ENCODE measurements at regions not wholly inside any gene's neighbourhood (a gene's known extent, or its start where the extent isn't known, plus 50 kb on each side); places are given as distances from the start of the nearest gene placed in this dataset.

DNA sequence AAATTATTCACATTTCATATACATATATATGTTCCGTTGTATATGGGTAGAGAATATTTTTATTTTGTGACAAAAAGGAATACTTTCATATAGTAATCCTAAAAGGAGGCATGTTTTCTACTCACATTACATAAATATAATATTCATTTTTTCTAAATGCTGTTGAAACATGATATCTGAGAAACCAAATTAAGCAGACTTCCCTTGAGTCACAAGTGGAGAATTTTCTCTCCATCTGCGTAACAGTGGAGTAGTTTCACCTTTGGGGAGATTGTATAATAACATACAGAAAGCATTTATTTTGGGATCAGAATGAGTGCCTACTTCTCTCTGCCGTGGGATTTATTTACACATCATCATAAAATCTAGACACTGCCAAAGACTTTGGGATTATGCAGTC lies 849.8 kb downstream of the NSUN3 start:
- no peaks in the 10 kb centered on the region; the same call in 2 of the 3 replicates for H3K4me1 Mint-ChIP-seq
- Histone ChIP-seq H3K4me1 (ENCODE audit: insufficient read depth) (no peaks in the 10 kb centered on the region), H3K4me2 (no peak overlapping the region), H3K9me2 (ENCODE audit: insufficient read depth) (no peaks in the 10 kb centered on the region), H3F3A (replicated peaks; ENCODE audit: low read depth) (no peaks in the 10 kb centered on the region), H3K4me3 (no peak overlapping the region), H3K79me2 (replicated peaks; ENCODE audit: insufficient read depth) (no peaks in the 10 kb centered on the region), H2AFZ (no peak overlapping the region), H3K36me3 (ENCODE audit: insufficient read depth) (no peaks in the 10 kb centered on the region), H4K20me1 (replicated peaks; ENCODE audit: insufficient read depth) (no peaks in the 10 kb centered on the region), H3K27me3 (ENCODE audit: insufficient read depth) (no peaks in the 10 kb centered on the region), H3K27ac (ENCODE audit: low read depth) (no peak overlapping the region)
- no peak for ATAC-seq
- TF ChIP-seq, protein P1, sequence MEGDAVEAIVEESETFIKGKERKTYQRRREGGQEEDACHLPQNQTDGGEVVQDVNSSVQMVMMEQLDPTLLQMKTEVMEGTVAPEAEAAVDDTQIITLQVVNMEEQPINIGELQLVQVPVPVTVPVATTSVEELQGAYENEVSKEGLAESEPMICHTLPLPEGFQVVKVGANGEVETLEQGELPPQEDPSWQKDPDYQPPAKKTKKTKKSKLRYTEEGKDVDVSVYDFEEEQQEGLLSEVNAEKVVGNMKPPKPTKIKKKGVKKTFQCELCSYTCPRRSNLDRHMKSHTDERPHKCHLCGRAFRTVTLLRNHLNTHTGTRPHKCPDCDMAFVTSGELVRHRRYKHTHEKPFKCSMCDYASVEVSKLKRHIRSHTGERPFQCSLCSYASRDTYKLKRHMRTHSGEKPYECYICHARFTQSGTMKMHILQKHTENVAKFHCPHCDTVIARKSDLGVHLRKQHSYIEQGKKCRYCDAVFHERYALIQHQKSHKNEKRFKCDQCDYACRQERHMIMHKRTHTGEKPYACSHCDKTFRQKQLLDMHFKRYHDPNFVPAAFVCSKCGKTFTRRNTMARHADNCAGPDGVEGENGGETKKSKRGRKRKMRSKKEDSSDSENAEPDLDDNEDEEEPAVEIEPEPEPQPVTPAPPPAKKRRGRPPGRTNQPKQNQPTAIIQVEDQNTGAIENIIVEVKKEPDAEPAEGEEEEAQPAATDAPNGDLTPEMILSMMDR (conservative IDR thresholded peaks at IDR 0.05; ENCODE audit: low read depth in 2 of 2), result no peak
- TF ChIP-seq, protein P2, sequence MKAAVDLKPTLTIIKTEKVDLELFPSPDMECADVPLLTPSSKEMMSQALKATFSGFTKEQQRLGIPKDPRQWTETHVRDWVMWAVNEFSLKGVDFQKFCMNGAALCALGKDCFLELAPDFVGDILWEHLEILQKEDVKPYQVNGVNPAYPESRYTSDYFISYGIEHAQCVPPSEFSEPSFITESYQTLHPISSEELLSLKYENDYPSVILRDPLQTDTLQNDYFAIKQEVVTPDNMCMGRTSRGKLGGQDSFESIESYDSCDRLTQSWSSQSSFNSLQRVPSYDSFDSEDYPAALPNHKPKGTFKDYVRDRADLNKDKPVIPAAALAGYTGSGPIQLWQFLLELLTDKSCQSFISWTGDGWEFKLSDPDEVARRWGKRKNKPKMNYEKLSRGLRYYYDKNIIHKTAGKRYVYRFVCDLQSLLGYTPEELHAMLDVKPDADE (IDR thresholded peaks at IDR 0.05), result no peak
- TF ChIP-seq POLR2AphosphoS5 (IDR thresholded peaks at IDR 0.05; ENCODE audit: low read depth) (no peak), ZNF331 (CRISPR knock-in tag; IDR thresholded peaks at IDR 0.05; ENCODE audit: low read depth) (no peak), NANOG (IDR thresholded peaks at IDR 0.05; ENCODE audit: borderline replicate concordance) (no peak), CREB1 (CRISPR knock-in tag; IDR thresholded peaks at IDR 0.05; ENCODE audit: low read depth) (no peak), EZH2 (IDR thresholded peaks at IDR 0.05; ENCODE audit: low read depth, unreplicated experiment) (no peak), EZH2phosphoT487 (IDR thresholded peaks at IDR 0.05; ENCODE audit: unreplicated experiment) (no peak)
- TF ChIP-seq, protein P3, sequence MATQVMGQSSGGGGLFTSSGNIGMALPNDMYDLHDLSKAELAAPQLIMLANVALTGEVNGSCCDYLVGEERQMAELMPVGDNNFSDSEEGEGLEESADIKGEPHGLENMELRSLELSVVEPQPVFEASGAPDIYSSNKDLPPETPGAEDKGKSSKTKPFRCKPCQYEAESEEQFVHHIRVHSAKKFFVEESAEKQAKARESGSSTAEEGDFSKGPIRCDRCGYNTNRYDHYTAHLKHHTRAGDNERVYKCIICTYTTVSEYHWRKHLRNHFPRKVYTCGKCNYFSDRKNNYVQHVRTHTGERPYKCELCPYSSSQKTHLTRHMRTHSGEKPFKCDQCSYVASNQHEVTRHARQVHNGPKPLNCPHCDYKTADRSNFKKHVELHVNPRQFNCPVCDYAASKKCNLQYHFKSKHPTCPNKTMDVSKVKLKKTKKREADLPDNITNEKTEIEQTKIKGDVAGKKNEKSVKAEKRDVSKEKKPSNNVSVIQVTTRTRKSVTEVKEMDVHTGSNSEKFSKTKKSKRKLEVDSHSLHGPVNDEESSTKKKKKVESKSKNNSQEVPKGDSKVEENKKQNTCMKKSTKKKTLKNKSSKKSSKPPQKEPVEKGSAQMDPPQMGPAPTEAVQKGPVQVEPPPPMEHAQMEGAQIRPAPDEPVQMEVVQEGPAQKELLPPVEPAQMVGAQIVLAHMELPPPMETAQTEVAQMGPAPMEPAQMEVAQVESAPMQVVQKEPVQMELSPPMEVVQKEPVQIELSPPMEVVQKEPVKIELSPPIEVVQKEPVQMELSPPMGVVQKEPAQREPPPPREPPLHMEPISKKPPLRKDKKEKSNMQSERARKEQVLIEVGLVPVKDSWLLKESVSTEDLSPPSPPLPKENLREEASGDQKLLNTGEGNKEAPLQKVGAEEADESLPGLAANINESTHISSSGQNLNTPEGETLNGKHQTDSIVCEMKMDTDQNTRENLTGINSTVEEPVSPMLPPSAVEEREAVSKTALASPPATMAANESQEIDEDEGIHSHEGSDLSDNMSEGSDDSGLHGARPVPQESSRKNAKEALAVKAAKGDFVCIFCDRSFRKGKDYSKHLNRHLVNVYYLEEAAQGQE (IDR thresholded peaks at IDR 0.05; ENCODE audit: unreplicated experiment), result no peak
- TF ChIP-seq, protein P4, sequence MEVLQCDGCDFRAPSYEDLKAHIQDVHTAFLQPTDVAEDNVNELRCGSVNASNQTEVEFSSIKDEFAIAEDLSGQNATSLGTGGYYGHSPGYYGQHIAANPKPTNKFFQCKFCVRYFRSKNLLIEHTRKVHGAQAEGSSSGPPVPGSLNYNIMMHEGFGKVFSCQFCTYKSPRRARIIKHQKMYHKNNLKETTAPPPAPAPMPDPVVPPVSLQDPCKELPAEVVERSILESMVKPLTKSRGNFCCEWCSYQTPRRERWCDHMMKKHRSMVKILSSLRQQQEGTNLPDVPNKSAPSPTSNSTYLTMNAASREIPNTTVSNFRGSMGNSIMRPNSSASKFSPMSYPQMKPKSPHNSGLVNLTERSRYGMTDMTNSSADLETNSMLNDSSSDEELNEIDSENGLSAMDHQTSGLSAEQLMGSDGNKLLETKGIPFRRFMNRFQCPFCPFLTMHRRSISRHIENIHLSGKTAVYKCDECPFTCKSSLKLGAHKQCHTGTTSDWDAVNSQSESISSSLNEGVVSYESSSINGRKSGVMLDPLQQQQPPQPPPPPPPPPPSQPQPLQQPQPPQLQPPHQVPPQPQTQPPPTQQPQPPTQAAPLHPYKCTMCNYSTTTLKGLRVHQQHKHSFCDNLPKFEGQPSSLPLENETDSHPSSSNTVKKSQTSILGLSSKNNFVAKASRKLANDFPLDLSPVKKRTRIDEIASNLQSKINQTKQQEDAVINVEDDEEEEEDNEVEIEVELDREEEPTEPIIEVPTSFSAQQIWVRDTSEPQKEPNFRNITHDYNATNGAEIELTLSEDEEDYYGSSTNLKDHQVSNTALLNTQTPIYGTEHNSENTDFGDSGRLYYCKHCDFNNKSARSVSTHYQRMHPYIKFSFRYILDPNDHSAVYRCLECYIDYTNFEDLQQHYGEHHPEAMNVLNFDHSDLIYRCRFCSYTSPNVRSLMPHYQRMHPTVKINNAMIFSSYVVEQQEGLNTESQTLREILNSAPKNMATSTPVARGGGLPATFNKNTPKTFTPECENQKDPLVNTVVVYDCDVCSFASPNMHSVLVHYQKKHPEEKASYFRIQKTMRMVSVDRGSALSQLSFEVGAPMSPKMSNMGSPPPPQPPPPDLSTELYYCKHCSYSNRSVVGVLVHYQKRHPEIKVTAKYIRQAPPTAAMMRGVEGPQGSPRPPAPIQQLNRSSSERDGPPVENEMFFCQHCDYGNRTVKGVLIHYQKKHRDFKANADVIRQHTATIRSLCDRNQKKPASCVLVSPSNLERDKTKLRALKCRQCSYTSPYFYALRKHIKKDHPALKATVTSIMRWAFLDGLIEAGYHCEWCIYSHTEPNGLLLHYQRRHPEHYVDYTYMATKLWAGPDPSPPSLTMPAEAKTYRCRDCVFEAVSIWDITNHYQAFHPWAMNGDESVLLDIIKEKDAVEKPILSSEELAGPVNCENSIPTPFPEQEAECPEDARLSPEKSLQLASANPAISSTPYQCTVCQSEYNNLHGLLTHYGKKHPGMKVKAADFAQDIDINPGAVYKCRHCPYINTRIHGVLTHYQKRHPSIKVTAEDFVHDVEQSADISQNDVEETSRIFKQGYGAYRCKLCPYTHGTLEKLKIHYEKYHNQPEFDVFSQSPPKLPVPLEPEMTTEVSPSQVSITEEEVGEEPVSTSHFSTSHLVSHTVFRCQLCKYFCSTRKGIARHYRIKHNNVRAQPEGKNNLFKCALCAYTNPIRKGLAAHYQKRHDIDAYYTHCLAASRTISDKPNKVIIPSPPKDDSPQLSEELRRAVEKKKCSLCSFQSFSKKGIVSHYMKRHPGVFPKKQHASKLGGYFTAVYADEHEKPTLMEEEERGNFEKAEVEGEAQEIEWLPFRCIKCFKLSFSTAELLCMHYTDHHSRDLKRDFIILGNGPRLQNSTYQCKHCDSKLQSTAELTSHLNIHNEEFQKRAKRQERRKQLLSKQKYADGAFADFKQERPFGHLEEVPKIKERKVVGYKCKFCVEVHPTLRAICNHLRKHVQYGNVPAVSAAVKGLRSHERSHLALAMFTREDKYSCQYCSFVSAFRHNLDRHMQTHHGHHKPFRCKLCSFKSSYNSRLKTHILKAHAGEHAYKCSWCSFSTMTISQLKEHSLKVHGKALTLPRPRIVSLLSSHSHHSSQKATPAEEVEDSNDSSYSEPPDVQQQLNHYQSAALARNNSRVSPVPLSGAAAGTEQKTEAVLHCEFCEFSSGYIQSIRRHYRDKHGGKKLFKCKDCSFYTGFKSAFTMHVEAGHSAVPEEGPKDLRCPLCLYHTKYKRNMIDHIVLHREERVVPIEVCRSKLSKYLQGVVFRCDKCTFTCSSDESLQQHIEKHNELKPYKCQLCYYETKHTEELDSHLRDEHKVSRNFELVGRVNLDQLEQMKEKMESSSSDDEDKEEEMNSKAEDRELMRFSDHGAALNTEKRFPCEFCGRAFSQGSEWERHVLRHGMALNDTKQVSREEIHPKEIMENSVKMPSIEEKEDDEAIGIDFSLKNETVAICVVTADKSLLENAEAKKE (CRISPR knock-in tag; IDR thresholded peaks at IDR 0.05), result no peak
- DNase-seq (ENCODE audit: low spot score), result no peak
- no peak overlapping the region for H3K4me3 Mint-ChIP-seq
- H3K27ac Mint-ChIP-seq, result no peak overlapping the region
- H3K9me3 Mint-ChIP-seq, result no peaks in the 10 kb centered on the region
- no peaks in the 10 kb centered on the region for H3K36me3 Mint-ChIP-seq (ENCODE audit: low read depth)
- H3K27me3 Mint-ChIP-seq (ENCODE audit: insufficient read depth, low read depth, poor library complexity), result no peaks in the 10 kb centered on the region

Data from GM23338 (cell line).